ENCODE measurements at regions not wholly inside any gene's neighbourhood (a gene's known extent, or its start where the extent isn't known, plus 50 kb on each side); places are given as distances from the start of the nearest gene placed in this dataset.
"Not testable (repeated sequence)": the region's sequence is repeated elsewhere in the genome, so short reads cannot be mapped to it uniquely, and the experiment has no call there.

DNA sequence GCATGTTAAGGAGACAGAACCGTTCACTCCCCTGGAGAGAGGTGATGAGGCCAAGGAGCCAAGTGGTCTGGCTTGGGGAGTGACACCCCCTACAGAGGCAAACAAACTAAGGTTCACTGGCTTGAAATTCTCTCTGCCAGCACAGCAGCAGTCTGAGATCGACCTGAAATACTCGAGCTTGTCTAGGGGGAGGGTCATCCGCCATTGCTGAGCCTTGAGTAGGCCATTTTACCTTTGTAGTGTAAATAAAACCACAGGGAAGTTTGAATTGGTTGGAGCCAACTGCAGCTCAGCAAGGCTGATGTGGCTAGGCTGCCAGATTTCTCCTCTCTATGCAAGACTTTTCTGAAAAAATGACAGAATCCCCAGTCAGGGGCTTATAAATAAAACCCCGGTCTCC lies 52.9 kb downstream of the CDY2B start:
- H3K4me3 ChIP-seq; H3K36me3 ChIP-seq; DNase-seq (ENCODE audit: low spot score in 2 of 2); H3K9me3 ChIP-seq; H3K27ac ChIP-seq; intact Hi-C loops (cut with DNase I; ENCODE audit: low total_unique reads); H3K27me3 ChIP-seq; H3K4me1 ChIP-seq: not testable (repeated sequence)

DNA sequence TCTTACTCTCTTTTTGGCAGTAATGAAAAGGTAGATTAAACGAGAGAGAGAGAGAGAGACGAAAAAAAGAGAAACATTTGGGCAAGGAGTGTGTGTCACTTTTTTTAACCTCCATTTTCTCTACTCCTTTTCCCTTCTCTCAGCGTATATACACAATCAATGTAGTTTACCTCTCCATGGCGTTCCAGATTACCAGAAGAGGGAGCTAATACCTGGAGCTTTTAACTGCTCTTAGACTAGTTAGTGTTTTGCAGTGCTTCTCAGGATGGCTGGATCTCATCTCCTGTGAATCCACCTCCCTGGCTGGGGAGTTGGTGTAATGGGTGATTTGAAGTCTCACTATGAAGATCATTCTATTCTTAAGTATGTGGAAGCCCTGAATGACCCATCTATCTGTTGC lies 60.3 kb downstream of the CDY2B start:
- H3K4me1 ChIP-seq; H3K27ac ChIP-seq; intact Hi-C loops (cut with DNase I; ENCODE audit: low total_unique reads); H3K36me3 ChIP-seq; H3K27me3 ChIP-seq; H3K4me3 ChIP-seq; H3K9me3 ChIP-seq; DNase-seq (ENCODE audit: low spot score in 2 of 2): not testable (repeated sequence)

DNA sequence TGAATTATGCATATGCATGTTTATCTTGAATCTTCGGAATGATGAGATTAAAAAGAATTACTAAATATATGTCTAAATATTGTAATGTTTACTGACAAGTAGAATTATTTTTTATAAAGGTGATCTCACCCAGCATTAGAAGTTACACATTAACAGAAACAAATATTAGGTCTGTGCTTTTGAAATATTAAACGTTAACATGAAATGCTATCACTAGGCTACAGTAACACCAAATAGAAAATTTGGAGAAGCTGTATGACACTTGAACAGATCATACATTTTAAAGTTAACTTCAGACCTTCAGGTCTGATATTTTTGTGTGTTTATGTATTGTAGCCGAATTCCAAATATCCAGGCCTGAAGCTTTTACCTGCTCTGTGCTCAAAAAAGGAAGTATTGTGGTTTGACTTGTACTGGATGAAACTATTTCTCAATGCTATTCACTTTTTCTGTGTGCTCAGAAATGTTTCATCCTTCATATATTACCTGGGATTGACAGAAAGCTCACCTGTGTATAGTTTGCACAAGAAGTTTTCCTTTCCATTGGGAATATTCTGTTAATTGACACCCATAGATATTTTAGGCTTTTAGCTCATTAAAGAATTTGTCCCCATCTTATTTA lies 60.9 kb downstream of the CDY2B start:
- H3K27me3 ChIP-seq; H3K4me3 ChIP-seq; DNase-seq (ENCODE audit: low spot score in 2 of 2); H3K36me3 ChIP-seq; H3K4me1 ChIP-seq; H3K9me3 ChIP-seq; intact Hi-C loops (cut with DNase I; ENCODE audit: low total_unique reads); H3K27ac ChIP-seq: not testable (repeated sequence)

DNA sequence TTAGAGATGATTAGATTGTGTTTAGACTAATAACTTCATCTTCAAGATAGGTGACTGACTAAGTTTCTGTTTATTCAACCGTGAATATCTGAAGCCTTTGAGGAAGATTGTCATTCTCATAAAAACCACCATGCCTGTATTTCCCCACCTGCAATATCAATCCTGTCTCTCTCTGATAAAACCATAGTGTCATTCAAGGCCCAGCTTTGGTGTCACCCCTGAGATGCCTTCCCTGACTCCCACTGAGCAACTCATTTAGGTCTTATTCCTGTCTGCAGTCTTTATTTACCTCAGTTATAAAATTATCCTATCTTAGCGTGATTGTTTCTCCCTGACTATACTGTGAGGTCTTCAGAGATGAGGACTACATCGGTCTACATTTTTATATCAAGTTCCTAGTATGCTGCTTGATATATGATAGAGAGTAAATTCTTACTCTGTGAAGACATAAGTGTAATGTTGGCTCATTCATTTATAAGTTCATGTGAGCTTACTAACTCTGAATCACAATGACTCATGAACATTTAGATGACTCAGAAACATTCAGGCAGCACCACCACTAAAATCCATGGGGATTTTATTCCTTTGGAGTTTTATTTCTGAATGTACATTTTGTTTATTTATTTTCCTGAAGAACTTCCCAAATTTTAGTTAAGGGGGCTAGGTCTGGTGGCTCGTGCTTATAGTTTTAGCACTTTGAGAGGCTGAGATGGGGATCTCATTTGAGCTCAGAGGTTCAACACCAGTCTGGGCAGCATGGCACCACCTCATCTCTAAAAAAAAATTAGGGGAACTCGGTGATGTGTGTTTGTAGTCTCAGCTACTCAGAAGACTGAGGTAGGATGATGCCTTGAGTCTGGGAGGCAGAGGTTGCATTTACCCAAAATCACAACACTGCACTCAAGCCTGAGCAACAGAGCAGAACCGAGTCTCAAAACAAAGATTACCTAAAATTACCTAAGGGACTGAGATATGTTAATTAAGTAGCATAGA lies 62.6 kb downstream of the CDY2B start:
- H3K4me3 ChIP-seq; H3K27me3 ChIP-seq; H3K36me3 ChIP-seq; DNase-seq (ENCODE audit: low spot score in 2 of 2); H3K9me3 ChIP-seq; H3K4me1 ChIP-seq; H3K27ac ChIP-seq; intact Hi-C loops (cut with DNase I; ENCODE audit: low total_unique reads): not testable (repeated sequence)

DNA sequence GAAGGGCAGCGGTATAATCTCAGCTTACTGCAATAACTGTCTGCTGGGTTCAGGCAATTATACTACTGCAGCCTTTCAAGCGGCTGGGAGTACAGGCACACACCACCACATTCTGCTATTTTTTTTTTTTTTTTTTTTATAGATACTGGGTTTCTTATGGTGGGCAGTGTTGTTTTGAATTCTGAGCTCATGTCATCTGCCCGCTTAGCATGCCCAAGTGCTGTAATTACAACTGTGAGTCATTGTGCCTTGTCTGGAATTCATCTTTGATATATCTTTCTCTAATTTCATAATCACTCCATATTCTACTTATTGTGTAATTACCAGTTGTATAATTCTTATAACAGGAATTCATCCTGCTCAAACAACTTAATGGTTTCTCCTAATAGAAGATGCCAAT lies 67.4 kb downstream of the CDY2B start:
- H3K9me3 ChIP-seq; H3K4me3 ChIP-seq; H3K4me1 ChIP-seq; intact Hi-C loops (cut with DNase I; ENCODE audit: low total_unique reads); DNase-seq (ENCODE audit: low spot score in 2 of 2); H3K36me3 ChIP-seq; H3K27me3 ChIP-seq; H3K27ac ChIP-seq: not testable (repeated sequence)

DNA sequence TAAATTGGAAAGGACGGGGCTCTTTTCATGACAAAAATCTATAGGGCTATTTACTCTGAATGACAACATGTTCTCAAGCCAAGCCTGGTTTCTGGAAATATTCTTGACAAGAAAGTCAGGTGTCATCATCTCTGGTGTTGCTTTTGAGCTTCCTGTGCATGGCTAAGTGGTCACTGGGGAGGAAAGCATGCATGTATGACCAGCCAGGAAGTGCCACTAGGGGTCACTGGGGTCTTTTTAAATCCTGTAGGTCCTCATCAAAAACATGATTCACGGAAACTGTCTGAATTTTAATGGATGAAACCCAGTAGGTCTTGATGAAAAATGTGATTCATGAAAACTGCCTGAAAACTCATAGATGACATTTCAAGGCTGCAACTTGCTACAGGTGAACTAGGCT lies 80.1 kb downstream of the CDY2B start:
- H3K4me1 ChIP-seq; H3K9me3 ChIP-seq; H3K36me3 ChIP-seq; H3K27ac ChIP-seq; intact Hi-C loops (cut with DNase I; ENCODE audit: low total_unique reads); H3K4me3 ChIP-seq; DNase-seq (ENCODE audit: low spot score in 2 of 2); H3K27me3 ChIP-seq: not testable (repeated sequence)

DNA sequence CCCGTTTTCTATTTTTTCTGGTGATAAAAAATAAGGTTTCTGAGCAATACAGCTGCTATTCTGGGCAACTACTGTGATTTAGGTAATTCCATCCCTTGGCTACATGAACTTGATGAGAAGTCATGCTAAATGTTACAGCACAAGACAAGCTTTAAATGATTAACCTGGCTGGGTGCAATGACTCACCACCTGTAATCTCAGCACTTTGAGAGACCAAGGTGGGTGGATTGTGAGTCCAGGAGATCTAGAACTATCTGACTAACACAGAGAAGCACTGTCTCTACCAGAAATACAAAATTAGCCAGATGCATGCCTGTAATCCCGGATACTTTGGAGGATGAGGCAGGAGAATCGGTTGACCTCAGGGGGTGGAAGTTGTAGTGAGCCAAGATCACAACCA lies 92.8 kb downstream of the CDY2B start:
- intact Hi-C loops (cut with DNase I; ENCODE audit: low total_unique reads); DNase-seq (ENCODE audit: low spot score in 2 of 2): not testable (repeated sequence)

DNA sequence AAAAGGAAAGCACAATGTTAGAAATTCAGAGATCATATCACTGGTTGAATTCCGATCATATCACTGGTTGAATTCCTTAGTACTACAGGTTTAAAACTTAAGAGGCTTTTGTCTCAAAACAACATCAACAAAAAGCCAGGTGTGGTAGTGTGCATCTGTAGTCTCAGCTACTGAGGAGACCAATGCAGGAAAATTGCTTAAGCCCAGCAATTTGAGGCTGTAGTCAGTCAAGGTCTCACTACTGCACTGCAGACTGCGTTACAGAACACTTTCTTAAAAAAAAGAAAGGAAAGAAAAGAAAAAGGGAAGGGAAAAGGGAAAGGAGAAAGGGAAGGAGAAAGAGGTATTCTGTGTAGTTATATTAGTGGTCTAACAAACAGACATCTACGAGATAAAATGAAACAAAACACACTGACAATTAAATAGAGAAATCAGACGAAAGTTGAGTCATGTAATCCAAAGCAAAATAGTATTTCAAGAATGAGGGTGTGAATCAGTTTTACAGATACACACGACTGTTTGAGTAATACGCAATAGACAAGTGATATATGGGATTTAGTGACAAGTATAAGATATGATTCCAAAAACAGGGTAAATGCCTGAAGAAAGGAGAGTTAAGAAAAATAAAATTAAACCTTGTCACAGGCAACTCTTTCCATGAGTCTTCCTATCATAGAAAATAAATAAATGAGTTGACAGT lies 113.9 kb downstream of the CDY2B start:
- H3K36me3 ChIP-seq; H3K27ac ChIP-seq; H3K9me3 ChIP-seq; intact Hi-C loops (cut with DNase I; ENCODE audit: low total_unique reads); H3K4me1 ChIP-seq; H3K27me3 ChIP-seq; DNase-seq (ENCODE audit: low spot score in 2 of 2); H3K4me3 ChIP-seq: not testable (repeated sequence)

More for the DNA sequence above, 92.8 kb downstream of the CDY2B start:
- H3K9me3 ChIP-seq, H3K36me3 ChIP-seq, H3K27ac ChIP-seq, H3K4me3 ChIP-seq, H3K4me1 ChIP-seq, H3K27me3 ChIP-seq: not testable (repeated sequence)

DNA sequence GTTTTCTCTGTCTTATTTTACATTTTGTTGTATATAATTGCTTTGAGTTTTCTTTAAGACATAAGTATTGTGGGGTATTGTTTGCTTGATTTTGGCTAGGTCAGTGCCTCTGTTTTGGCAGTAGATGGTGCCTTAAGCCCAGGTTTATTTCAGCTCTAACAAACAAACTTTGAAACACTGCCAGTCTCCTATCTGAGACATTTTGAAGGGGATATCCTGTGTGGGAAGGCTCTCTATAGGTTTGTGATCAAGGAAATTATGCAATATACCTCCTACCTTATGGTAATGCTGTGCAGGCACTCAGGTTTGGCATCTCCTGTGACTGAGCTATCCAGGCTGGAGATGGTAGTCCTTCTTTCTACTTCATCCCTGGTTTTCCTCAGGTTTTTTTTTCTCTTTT lies 120.8 kb downstream of the CDY2B start:
- DNase-seq (ENCODE audit: low spot score in 2 of 2); H3K27me3 ChIP-seq; intact Hi-C loops (cut with DNase I; ENCODE audit: low total_unique reads): not testable (repeated sequence)

DNA sequence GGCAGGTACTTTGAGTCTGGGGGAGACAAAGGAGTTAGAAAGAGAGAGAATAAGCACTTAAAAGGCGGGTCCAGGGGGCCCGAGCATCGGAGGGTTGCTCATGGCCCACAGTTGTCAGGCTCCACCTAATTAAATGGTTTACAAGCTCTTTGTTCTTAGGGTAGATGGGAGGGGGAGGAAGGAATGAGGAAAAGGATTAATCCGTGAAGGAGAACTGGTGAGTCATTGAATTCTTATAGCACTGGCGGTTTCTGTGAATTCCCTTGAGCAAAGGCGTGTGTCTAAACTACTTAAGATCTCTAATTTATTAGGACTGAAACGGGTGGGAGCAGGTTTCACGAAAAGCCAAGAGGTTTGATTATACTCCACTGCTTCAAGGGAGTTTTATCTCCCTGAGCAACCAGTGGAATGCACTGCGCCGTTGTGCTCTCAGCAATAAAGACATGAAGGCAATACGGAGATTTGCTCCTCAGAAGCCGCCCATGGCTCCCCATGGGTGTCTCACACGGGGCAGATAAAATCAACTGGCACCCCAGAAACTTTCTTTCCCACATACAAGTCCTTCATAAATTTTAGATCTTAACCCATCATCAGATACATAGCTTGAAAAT lies 127.0 kb downstream of the CDY2B start:
- intact Hi-C loops (cut with DNase I; ENCODE audit: low total_unique reads); H3K36me3 ChIP-seq: not testable (repeated sequence)

More for the DNA sequence above, 120.8 kb downstream of the CDY2B start:
- not testable (repeated sequence) for H3K4me3 ChIP-seq, H3K27ac ChIP-seq, H3K36me3 ChIP-seq, H3K4me1 ChIP-seq, H3K9me3 ChIP-seq

DNA sequence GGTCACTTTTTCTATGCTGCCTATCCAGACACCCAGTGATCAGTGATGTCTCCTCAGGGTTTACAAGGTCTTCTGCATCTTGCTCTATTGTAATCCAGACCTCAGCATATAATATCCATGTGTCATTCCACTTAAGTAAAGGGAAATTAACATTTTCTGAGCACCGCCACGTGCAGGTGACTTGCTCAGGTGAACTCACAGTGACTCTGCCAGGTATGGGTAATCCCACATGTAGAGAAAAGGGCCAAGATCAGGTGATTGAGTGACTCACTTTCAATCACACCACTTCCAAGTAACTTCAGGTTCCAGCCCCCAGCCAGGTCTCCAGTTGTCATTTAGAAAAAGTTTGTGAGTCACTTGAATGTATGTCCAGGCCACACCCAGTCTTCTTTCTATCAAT lies 140.2 kb downstream of the CDY2B start:
- H3K9me3 ChIP-seq; H3K27me3 ChIP-seq; H3K36me3 ChIP-seq; H3K4me1 ChIP-seq; DNase-seq (ENCODE audit: low spot score in 2 of 2); H3K27ac ChIP-seq; H3K4me3 ChIP-seq; intact Hi-C loops (cut with DNase I; ENCODE audit: low total_unique reads): not testable (repeated sequence)

More for the DNA sequence above, 127.0 kb downstream of the CDY2B start:
- H3K4me1 ChIP-seq; DNase-seq (ENCODE audit: low spot score in 2 of 2); H3K4me3 ChIP-seq; H3K27ac ChIP-seq; H3K9me3 ChIP-seq; H3K27me3 ChIP-seq: not testable (repeated sequence)

DNA sequence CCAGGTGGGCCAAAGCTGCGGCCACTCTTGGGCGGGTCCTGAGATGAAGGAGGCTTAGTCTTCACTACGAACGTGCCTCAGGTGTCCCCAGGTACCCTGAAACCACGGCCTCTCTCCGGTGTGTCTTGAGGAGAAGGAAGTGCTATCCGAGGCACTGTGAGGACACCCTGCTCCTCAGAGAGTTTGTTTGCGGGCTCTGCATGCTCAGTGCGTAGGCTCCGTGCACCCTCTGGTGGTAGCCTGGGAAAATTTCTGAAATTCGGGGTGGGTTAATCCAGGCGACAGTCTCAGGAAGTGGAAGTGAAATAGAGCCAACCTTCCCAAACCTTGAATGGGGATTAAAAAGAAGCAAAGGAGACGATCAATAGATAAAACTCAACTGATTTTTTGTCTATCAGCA lies 150.5 kb downstream of the CDY2B start:
- H3K4me1 ChIP-seq; intact Hi-C loops (cut with DNase I; ENCODE audit: low total_unique reads); DNase-seq (ENCODE audit: low spot score in 2 of 2); H3K27me3 ChIP-seq; H3K9me3 ChIP-seq; H3K27ac ChIP-seq; H3K36me3 ChIP-seq; H3K4me3 ChIP-seq: not testable (repeated sequence)
